ENCODE measurements at regions not wholly inside any gene's neighbourhood (a gene's known extent, or its start where the extent isn't known, plus 50 kb on each side); places are given as distances from the start of the nearest gene placed in this dataset.

DNA sequence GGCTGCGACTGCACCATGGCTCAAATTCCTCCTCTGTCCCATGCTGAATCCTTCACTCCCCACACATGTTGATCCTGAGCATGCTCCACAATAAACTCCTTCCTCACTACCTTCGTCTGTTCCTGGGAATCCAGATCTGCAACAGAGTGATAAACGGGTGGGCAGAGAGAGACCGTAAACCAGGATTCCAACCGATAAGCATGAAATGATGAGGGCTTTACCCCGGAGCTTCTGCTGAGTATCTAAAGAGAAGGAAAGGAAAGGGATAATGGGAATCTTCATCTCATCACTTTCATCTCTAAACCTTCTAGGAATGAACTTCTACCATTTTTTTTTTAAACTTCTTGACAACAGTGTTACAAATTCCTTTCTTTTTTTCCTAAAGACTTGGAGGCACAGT is 329.3 kb upstream of the TNP1 start:
- DNase-seq (ENCODE audit: extremely low read depth in 1 of 2, low read depth in 1 of 2) = no peak

GRCh38 chr2:217186668-217187159 is 326.9 kb upstream of the TNP1 start:
- no peak for DNase-seq (ENCODE audit: extremely low read depth in 1 of 2, low read depth in 1 of 2)

DNA sequence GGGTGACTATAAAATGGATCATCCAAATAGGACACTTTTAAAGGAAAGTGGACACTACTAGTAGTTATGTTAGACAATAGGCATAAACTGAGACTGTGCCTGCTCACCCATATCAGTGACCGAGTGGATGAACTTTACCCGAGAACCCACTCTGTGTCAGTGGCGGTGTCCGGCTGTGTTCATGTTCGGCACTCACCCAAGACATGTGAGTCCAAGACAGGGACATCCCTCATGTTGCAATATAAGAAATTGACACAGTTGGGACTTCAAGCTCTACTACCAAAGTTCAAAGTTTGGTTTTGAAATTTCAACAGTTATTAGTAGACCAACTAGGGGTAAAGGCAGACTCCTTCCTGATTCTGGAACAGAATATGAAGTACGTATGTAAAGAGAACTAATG is 326.3 kb upstream of the TNP1 start:
- DNase-seq (ENCODE audit: extremely low read depth in 1 of 2, low read depth in 1 of 2) = no peak

DNA sequence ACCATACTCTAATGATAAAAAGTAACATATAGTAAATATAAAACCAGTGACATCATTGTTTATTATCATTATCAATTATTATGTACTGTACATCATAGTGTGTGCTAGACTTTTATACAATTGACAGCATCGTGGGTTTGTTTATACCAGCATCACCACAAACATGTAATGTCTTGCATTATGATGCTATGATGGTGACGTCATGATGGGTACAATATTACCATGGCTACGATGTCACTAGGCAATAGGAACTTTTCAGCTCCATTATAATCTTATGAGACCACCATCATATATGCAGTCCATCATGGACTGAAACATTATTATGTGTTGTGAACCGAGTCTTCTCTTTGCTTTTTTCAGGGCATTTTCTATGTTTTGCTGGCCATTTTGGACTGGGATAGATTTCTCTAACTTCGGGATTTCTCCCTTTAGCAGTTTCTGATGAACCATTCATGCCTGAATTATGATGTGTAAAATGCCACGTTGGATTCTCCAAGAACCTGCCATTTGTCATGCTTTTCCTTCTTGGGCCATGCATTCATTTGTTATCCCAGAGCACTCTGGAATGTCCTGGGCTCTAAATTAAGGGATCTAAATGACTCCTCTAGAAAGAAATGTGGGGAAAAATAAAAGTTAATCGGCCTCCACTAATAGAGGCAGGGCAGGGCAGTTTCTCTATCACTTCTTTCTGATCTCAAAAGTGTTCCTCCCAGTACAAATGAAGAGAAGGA is 325.6 kb upstream of the TNP1 start:
- DNase-seq (ENCODE audit: extremely low read depth in 1 of 2, low read depth in 1 of 2) = no peak

GRCh38 chr2:217184242-217184641 is 324.4 kb upstream of the TNP1 start:
- no peak for DNase-seq (ENCODE audit: extremely low read depth in 1 of 2, low read depth in 1 of 2)

GRCh38 chr2:217183471-217183870 is 323.6 kb upstream of the TNP1 start:
- no peak for DNase-seq (ENCODE audit: extremely low read depth in 1 of 2, low read depth in 1 of 2)

DNA sequence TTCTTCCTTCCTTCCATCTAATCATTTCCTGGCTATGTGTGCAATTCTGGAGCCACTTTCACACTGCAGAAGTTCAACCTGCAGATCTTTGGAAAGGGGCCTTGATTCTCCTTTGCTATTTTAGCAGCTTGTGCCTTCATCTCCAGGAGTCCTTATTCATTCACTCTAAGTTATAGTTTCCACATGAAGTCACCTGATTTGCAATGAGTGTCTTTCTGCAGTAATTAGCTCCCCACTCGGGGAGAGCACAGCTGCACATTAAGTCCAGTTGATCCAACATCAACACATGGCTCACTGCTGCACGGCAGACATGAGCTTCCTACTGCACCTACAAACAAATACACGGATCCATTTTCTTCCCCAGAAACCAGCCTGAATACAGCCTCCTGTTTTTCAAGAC is 323.1 kb upstream of the TNP1 start:
- no peak for DNase-seq (ENCODE audit: extremely low read depth in 1 of 2, low read depth in 1 of 2)

DNA sequence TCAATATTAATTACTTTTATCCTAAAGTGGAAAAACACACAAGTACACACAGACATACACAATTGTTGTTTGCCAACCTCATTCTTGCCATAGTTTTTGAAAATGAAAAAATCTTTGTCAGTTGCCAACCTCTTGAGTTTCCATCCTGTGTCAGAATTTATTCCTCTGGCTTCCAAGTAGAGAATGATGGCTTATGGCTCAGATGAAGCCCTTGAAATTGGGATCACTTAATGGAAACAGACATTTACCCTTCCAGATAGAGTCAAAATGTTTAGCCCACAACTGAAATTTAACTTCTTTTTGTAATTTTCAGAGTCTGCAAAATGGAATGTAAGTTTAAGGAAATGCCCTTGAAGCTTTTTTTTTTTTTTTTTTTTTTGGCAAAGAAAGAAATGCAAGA is 321.6 kb upstream of the TNP1 start:
- DNase-seq (ENCODE audit: extremely low read depth in 1 of 2, low read depth in 1 of 2) = no peak

GRCh38 chr2:217179854-217180253 is 320.0 kb upstream of the TNP1 start:
- no peak for DNase-seq (ENCODE audit: extremely low read depth in 1 of 2, low read depth in 1 of 2)

DNA sequence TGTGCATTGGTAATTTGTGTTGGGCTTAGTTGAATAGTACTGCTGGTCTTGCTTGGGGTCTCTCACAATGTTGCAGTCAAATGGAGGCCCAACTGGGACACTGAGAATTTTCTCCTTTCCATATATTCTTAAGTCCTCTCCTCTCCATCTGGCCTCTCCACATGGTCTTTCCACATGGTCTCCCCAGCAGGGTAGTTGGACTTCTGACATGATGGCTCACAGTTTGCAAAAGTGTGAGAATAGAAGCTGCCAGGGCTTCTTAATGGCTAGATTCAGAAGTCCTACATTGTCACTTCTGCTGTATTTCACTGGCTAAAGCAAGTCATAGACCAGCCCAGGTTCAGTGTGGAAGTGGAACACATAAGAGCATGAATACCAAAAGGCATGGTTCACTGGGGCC is 318.5 kb upstream of the TNP1 start:
- DNase-seq (ENCODE audit: extremely low read depth in 1 of 2, low read depth in 1 of 2) = no peak

GRCh38 chr2:217177720-217178119 is 317.9 kb upstream of the TNP1 start:
- no peak for DNase-seq (ENCODE audit: extremely low read depth in 1 of 2, low read depth in 1 of 2)

DNA sequence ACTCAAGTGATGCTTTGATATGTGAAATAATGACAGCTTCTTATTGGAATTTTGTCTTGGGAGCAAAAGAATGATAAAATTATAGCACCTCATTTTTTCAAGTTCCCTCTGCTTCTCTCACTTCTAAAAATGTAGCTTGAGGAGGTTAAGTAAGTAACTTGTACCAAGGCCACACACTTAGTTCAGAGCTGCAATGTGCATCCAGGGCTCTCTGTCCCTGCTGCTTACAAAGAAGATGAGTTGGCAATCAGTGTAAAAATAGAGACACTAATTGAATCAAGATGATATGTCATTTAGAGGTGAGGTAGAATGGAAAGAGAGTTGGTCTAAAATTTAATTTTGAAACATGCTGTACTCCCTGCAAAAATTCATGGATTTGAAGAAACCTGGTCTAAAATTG is 312.0 kb upstream of the TNP1 start:
- DNase-seq (ENCODE audit: extremely low read depth in 1 of 2, low read depth in 1 of 2) = no peak

DNA sequence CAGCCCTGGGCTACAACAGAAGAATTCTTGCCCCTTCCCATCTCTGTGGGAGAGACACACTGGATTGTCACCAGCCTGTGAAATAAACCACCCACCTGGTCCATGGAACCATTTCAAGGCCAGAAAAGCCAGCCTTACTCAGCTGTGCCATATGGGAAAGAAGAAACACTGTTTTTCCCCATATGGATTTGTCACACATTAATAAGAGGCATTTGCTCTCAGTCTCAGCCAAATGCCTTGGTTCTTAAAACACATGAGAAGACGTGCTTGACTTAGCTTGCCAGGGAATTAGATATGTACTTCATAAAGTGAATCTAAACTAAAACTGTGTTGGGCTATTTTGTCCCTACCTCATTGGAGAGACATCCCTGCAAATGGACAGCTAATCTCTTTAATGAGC is 308.6 kb upstream of the TNP1 start:
- DNase-seq (ENCODE audit: extremely low read depth in 1 of 2, low read depth in 1 of 2) = no peak

DNA sequence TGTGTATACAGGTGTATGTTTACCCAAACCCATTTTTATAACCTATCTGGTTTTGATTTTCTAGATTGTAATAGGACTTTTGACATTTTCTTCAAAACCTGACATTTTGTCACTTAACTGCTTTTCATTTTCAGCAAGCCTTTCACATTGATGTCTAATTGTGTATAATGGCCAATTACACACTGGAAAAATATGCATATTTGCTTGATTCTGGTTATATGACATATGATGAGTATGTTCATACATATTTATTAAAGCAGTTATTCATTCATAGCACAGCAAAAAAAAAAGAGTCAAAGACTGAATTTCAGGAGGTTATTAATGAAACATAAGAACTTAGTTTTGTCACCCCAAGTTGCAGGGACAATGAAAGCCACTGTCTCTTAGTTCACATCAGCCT is 307.7 kb upstream of the TNP1 start:
- no peak for DNase-seq (ENCODE audit: extremely low read depth in 1 of 2, low read depth in 1 of 2)

DNA sequence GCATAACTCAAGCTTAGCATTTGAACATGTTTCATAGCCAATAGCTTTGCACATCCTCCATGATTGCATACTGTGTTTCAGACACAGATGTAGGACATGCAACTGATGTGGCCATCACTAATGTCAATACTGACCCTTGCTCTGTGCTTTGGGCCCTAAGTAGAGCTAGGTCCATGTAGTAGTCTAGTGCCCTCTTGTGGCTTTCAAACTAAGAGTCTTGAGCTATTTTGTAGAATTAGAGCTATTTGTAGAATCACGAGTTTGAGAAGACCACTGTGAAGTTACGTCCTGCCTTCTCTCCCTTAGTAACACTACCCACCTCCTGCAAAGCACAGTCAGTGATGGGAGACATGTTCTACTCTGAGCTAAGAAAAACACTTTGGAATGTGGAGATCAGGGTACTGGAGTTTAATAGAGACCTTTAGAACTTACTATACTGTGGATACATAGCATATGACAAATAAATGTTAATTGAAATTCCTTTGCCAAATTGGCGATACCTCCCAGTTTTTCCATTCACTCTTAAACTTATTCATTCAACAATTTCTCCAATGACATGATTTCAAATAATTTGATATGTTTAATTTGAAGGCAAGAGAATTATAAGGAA is 306.5 kb upstream of the TNP1 start:
- no peak for DNase-seq (ENCODE audit: extremely low read depth in 1 of 2, low read depth in 1 of 2)

DNA sequence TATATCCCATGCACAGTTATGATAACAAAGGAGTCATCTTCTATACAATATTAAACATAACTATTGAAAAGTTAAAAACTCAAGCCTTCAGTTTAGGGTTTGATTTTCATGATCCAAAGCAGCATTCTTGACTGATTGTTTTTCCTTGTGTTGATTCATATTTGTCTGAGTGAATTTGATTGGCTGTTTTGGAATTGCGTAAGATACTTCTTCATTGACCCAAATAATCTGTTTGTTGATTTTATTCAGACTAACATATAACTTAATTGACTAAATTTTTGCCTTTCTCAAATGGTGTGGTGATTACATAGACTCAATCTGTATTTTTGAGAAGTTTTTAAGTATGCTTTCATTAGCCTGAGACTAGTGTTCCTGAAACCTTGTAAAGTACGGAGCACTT is 305.7 kb upstream of the TNP1 start:
- no peak for DNase-seq (ENCODE audit: extremely low read depth in 1 of 2, low read depth in 1 of 2)

GRCh38 chr2:217163987-217164386 is 304.1 kb upstream of the TNP1 start:
- no peak for DNase-seq (ENCODE audit: extremely low read depth in 1 of 2, low read depth in 1 of 2)

DNA sequence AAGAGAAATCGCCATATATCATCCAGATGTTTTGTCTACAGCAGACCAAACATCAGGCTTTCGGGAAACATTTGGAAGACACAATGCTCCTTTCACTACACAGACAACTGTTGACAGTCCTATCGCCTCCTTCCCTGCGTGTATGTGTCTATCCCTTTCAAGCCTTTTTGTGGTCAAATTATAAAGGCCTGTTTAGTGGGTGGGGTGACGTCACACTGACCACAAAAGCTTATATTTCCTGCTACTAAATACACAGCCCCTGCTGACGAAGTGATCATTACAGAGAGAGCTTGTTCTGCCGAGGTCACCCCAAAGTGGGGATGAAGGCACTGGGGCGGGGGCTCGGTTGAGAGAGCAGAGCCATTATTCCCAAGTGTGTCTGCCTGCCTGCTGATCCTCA is 302.7 kb upstream of the TNP1 start:
- no peak for DNase-seq (ENCODE audit: extremely low read depth in 1 of 2, low read depth in 1 of 2)

DNA sequence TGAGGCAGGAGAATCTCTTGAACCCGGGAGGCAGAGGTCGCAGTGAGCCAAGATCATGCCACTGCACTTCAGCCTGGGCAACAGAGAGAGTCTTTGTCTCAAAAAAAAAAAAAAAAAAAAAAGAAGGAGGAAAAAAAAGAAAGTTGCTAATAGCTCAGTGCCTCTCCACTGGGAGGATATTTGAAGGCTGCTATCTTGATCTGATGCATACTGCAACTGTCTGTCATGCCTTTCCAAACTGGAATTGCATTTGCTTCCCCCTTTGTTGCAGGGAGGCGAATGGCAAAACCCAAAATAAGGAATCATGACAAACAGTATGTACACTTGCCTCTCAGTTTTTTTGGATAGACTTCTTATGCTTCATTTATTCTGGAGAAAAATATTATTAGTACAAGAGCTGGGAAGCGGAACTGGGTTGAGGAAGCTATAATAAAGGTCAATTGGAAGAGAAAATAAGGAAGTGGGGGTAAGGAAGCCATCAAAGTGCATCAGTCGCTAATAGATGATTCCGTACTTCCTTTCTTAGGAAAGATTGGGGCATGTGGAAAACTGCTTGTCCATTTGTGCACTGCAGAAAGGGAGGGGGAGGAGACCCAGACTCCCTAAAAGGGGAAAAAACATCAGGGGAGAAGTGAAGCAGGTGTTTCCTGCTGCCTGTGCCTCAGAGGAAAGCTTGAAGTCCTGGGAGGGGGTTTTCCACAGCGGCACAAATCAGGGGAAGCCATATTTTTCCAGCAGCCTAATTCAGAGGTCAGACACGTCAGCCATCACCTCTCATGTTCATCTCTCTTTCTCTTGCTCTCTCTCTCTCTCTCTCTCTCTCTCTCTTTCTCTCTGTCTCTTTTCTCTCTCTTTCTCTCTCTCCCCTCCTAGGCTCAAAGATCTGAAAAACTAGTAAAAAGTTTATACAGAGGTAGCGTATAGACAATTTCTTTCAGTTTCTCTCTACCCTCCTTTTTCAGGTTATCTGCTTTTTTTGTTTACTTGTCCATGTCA is 301.4 kb upstream of the TNP1 start:
- DNase-seq (ENCODE audit: extremely low read depth in 1 of 2, low read depth in 1 of 2) = no peak

DNA sequence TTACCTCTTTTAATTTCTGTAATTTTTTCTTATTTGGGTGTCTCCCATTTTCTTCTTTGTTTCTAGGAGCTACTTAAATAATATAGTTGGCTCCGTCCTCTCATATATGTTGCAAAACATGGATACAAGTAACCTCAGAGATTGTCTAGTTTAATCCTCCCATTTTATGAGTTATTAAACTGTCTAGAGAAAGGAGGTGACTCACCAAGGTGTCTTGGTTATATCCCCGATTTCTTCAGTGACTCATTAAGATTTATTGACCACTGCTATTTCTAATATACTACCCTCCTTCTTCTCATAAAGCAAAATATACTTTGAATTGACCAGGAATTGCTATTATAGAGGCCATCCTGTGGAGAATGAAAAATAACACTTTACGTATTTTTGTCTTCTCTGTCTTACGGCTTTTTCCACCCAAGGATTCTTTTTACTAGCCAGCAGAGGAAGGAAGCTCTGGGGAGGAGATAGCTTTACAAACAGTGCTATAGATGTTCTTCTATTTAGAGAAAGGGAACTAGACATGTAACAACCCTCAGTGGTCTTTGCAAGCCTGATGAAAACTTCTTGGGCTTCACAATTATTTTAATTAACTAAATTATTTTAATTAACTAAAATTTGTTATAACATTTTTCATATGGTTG is 300.4 kb upstream of the TNP1 start:
- no peak for DNase-seq (ENCODE audit: extremely low read depth in 1 of 2, low read depth in 1 of 2)

DNA sequence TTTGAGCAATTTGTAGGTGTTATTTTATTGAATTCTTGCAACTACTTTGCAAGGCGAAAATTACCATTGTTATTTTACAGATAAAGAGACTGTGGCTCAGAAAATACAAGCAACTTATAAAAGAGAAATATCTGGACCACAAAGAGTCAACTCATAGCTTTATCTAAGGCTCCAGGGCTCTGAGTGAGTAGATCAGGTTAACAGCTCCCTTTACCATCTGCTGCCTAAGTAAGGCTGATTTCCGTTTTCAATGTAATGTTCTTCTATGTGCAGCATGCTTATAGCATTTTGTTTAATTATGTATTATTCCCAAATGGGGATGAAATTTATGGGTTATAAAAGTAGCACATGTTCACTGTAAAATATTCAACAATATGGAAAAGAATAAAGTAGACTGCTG is 299.1 kb upstream of the TNP1 start:
- DNase-seq (ENCODE audit: extremely low read depth in 1 of 2, low read depth in 1 of 2) = no peak
